IMR-90 (cell line): ENCODE measurements at regions not wholly inside any gene's neighbourhood (a gene's known extent, or its start where the extent isn't known, plus 50 kb on each side); places are given as distances from the start of the nearest gene placed in this dataset.

Experiments
- ATAC-seq: fragments of 200-7000 bp; cut with Tn5 transposase; 2 replicates; pipeline ENCODE4 v1.9.1; 2020; ENCODE audit warnings: low read depth, mild to moderate bottlenecking, moderate library complexity
- BruUV-seq: library from RNA; stranded (reverse); fragments of 400-500 nt; replicated peaks from 2 replicates; lab custom pipeline; 2021; lab: Mats Ljungman, UMichigan
- CTCF ChIA-PET: fragments of 300-600 bp; formaldehyde crosslinking; extraction: SDS; loops from one replicate; lab custom pipeline; 2021; ENCODE audit warnings: antibody characterized with exemption; lab: Yijun Ruan, JAX
- POLR2A ChIA-PET: fragments of 300-600 bp; sonication (Branson Sonifier 250); formaldehyde crosslinking; loops from one replicate; lab custom pipeline; 2022; ENCODE audit warnings: antibody characterized with exemption; ENCODE audit not compliant: unreplicated experiment; lab: Charles Lee
- DNase-seq: peaks from one replicate; pipeline ENCODE4 v3.0.0; 2013
- H2AFZ ChIP-seq: replicated peaks from 2 replicates; pipeline ENCODE3; 2013; ENCODE audit warnings: low read length, mild to moderate bottlenecking; ENCODE audit not compliant: poor library complexity
- H2AK5ac ChIP-seq: 2 replicates; pipeline ENCODE4 v1.6.1; 2013; ENCODE audit warnings: low read depth, low read length, inconsistent platforms
- H2AK9ac ChIP-seq: replicated peaks from 2 replicates; pipeline ENCODE3; 2013; ENCODE audit warnings: mild to moderate bottlenecking, low read depth, low read length, moderate library complexity; ENCODE audit not compliant: poor library complexity
- H2BK120ac ChIP-seq: 2 replicates; pipeline ENCODE4 v1.6.1; 2013; ENCODE audit warnings: low read depth, low read length, inconsistent platforms
- H2BK15ac ChIP-seq: 3 replicates; pipeline ENCODE4 v1.6.1; 2013; ENCODE audit warnings: low read depth, low read length, inconsistent platforms
- H2BK20ac ChIP-seq: 2 replicates; pipeline ENCODE4 v1.6.1; 2013; ENCODE audit warnings: low read depth, mild to moderate bottlenecking, inconsistent platforms, low read length, moderate library complexity
- H2BK5ac ChIP-seq: 2 replicates; pipeline ENCODE4 v1.6.1; 2013; ENCODE audit warnings: mild to moderate bottlenecking, low read depth, low read length, inconsistent platforms; ENCODE audit not compliant: poor library complexity, severe bottlenecking
- H3K14ac ChIP-seq: replicated peaks from 2 replicates; pipeline ENCODE4 v1.6.1; 2013; ENCODE audit warnings: low read depth, low read length, inconsistent platforms
- H3K18ac ChIP-seq: 2 replicates; pipeline ENCODE4 v1.6.1; 2013; ENCODE audit warnings: low read depth, low read length, control low read depth
- H3K23ac ChIP-seq: 2 replicates; pipeline ENCODE4 v1.6.1; 2013; ENCODE audit warnings: low read depth, low read length, inconsistent platforms
- H3K27ac ChIP-seq: 2 replicates; pipeline ENCODE4 v1.5.1; 2013; ENCODE audit warnings: mild to moderate bottlenecking, control low read depth, low read length; ENCODE audit not compliant: insufficient read depth
- H3K27me3 ChIP-seq: 2 replicates; pipeline ENCODE4 v1.6.1; 2013; ENCODE audit warnings: low read length; ENCODE audit not compliant: control insufficient read depth, insufficient read depth
- H3K36me3 ChIP-seq: 2 replicates; pipeline ENCODE4 v1.6.1; 2013; ENCODE audit warnings: low read length, mixed read lengths; ENCODE audit not compliant: control insufficient read depth, insufficient read depth
- H3K4ac ChIP-seq: 2 replicates; pipeline ENCODE4 v1.6.1; 2013; ENCODE audit warnings: low read depth, low read length, inconsistent platforms
- H3K4me1 ChIP-seq: 2 replicates; pipeline ENCODE4 v1.6.1; 2013; ENCODE audit warnings: low read length, mixed read lengths; ENCODE audit not compliant: control insufficient read depth, insufficient read depth
- H3K4me2 ChIP-seq: 2 replicates; pipeline ENCODE4 v1.6.1; 2013; ENCODE audit warnings: low read depth, mild to moderate bottlenecking, control low read depth, low read length, moderate library complexity
- H3K4me3 ChIP-seq: 2 replicates; pipeline ENCODE4 v1.5.1; 2013; ENCODE audit warnings: low read depth, mild to moderate bottlenecking, control low read depth, low read length, moderate library complexity; ENCODE audit not compliant: insufficient read depth
- H3K56ac ChIP-seq: 2 replicates; pipeline ENCODE4 v1.6.1; 2013; ENCODE audit warnings: low read length, inconsistent platforms; ENCODE audit not compliant: insufficient read depth; ENCODE audit errors: extremely low read depth
- H3K79me1 ChIP-seq, 2 experiments: 2 replicates each; pipeline ENCODE4 v1.6.1; 2013; ENCODE audit warnings: low read length in 2 of 2, inconsistent platforms in 1 of 2, low read depth in 1 of 2
- H3K9ac ChIP-seq: 2 replicates; pipeline ENCODE4 v1.6.1; 2013; ENCODE audit warnings: low read depth, low read length, control low read depth
- H3K9me1 ChIP-seq: 2 replicates; pipeline ENCODE4 v1.6.1; 2013; ENCODE audit warnings: low read length, inconsistent platforms; ENCODE audit not compliant: insufficient read depth
- H3K9me3 ChIP-seq: 2 replicates; pipeline ENCODE4 v1.6.1; 2013; ENCODE audit warnings: low read length; ENCODE audit not compliant: control insufficient read depth, insufficient read depth
- H4K20me1 ChIP-seq: 2 replicates; pipeline ENCODE4 v1.6.1; 2013; ENCODE audit warnings: low read length, inconsistent platforms; ENCODE audit not compliant: insufficient read depth
- H4K5ac ChIP-seq: 2 replicates; pipeline ENCODE4 v1.6.1; 2013; ENCODE audit warnings: mild to moderate bottlenecking, low read depth, low read length, control low read depth
- H4K8ac ChIP-seq, 2 experiments: 2 replicates each; pipeline ENCODE4 v1.6.1; 2013; ENCODE audit warnings: low read depth in 2 of 2, low read length in 2 of 2, control low read depth in 1 of 2, inconsistent platforms in 1 of 2
- H4K91ac ChIP-seq: 2 replicates; pipeline ENCODE4 v1.6.1; 2013; ENCODE audit warnings: low read depth, low read length, inconsistent platforms; ENCODE audit not compliant: insufficient read depth
- CHD1 ChIP-seq: IDR thresholded peaks from 2 replicates; pipeline ENCODE4 v1.6.1; 2012; ENCODE audit warnings: low read depth, low read length, improper control_type of control experiment
- MAFK ChIP-seq: IDR thresholded peaks from 2 replicates; pipeline ENCODE4 v1.6.1; 2012; ENCODE audit warnings: low read depth, low read length, improper control_type of control experiment
- MAZ ChIP-seq: IDR thresholded peaks from 2 replicates; pipeline ENCODE4 v1.6.1; 2012; ENCODE audit warnings: low read depth, mild to moderate bottlenecking, low read length, improper control_type of control experiment, moderate library complexity, borderline replicate concordance
- RAD21 ChIP-seq: IDR thresholded peaks from 2 replicates; pipeline ENCODE4 v1.6.1; 2012; ENCODE audit warnings: low read length, improper control_type of control experiment
- RCOR1 ChIP-seq: IDR thresholded peaks from 2 replicates; pipeline ENCODE4 v1.6.1; 2012; ENCODE audit warnings: mild to moderate bottlenecking, low read length, improper control_type of control experiment; ENCODE audit not compliant: insufficient replicate concordance
- RFX5 ChIP-seq: IDR thresholded peaks from 2 replicates; pipeline ENCODE4 v1.8.0; 2012; ENCODE audit warnings: low read depth, mild to moderate bottlenecking, low read length, moderate library complexity
- WGBS, 2 experiments: methylation state at CpG; one replicate each; pipeline versions ENCODE4 v1.1.5 to v1.1.7; 2013; ENCODE audit warnings: missing lambda C conversion rate in 2 of 2; ENCODE audit not compliant: insufficient read length in 1 of 2; ENCODE audit errors: extremely low coverage in 2 of 2; 5-methylcytosine and 5-hydroxymethylcytosine counted together
- dilution Hi-C: fragments of 300-500 bp; cut with HindIII; formaldehyde crosslinking; loops from one replicate; pipeline ENCODE4 v1.14.3; 2018; ENCODE audit warnings: low sequenced_read_pairs; ENCODE audit not compliant: unreplicated experiment
- in situ Hi-C: fragments of 300-500 bp; cut with MboI; formaldehyde crosslinking; loops from 3 replicates; pipeline ENCODE4 v1.14.3; 2019; ENCODE audit warnings: low sequenced_read_pairs, inconsistent platforms, mixed read lengths
- intact Hi-C: fragments of 100-400 bp; cut with micrococcal nuclease; formaldehyde crosslinking; loops from 2 replicates; pipeline ENCODE4 v1.10.0; 2022
- TF ChIP-seq, protein P1 (sequence below): fragments of 150-350 bp; IDR thresholded peaks from 2 replicates; pipeline ENCODE4 v1.6.1; 2017; ENCODE audit warnings: mild to moderate bottlenecking, antibody characterized with exemption, low read length, low read depth
- TF ChIP-seq, protein P2 (sequence below): conservative IDR thresholded peaks from 2 replicates; pipeline ENCODE4 v1.5.1; 2012; ENCODE audit warnings: mild to moderate bottlenecking, low read depth, low read length, improper control_type of control experiment

DNA sequence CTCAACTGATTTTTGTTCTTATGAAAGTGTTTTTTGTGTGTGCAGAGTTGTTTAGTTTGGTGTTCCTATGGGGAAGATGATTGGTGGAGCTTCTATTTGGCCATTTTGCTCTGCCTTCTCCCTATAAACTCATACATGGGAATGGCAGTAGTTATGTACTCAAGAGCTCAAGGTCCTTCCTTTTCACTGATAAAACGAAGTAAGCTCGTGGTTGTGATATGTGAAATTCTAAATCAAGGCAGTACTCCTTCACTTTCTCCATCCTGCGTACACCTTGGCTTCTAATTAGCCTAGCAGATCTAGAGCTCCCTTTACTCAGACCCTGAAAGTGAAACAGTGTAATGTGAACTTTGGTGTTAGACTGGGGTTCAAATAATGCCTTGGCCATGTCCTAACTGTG, 159.3 kb upstream of the TNC start:
- ATAC-seq: no peak

More for the DNA sequence above, 159.3 kb upstream of the TNC start:
- TF ChIP-seq, protein P1, sequence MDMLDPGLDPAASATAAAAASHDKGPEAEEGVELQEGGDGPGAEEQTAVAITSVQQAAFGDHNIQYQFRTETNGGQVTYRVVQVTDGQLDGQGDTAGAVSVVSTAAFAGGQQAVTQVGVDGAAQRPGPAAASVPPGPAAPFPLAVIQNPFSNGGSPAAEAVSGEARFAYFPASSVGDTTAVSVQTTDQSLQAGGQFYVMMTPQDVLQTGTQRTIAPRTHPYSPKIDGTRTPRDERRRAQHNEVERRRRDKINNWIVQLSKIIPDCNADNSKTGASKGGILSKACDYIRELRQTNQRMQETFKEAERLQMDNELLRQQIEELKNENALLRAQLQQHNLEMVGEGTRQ: no peak
- TF ChIP-seq RFX5: no peak
- TF ChIP-seq RCOR1: no peak
- TF ChIP-seq MAZ: no peak
- no peak for TF ChIP-seq RAD21
- TF ChIP-seq, protein P2, sequence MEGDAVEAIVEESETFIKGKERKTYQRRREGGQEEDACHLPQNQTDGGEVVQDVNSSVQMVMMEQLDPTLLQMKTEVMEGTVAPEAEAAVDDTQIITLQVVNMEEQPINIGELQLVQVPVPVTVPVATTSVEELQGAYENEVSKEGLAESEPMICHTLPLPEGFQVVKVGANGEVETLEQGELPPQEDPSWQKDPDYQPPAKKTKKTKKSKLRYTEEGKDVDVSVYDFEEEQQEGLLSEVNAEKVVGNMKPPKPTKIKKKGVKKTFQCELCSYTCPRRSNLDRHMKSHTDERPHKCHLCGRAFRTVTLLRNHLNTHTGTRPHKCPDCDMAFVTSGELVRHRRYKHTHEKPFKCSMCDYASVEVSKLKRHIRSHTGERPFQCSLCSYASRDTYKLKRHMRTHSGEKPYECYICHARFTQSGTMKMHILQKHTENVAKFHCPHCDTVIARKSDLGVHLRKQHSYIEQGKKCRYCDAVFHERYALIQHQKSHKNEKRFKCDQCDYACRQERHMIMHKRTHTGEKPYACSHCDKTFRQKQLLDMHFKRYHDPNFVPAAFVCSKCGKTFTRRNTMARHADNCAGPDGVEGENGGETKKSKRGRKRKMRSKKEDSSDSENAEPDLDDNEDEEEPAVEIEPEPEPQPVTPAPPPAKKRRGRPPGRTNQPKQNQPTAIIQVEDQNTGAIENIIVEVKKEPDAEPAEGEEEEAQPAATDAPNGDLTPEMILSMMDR: no peak
- TF ChIP-seq CHD1: no peak
- TF ChIP-seq MAFK: no peak
- Histone ChIP-seq H2BK20ac (no peak overlapping the region), H4K20me1 (no peaks in the 10 kb centered on the region), H3K9me1 (no peaks in the 10 kb centered on the region), H3K9ac (no peak overlapping the region), H2BK120ac (no peak overlapping the region), H3K4me3 (no peak overlapping the region), H4K8ac (no peak overlapping the region), H2BK5ac (no peak overlapping the region), H4K91ac (no peak overlapping the region), H4K5ac (no peak overlapping the region), H2AK5ac (no peak overlapping the region), H3K14ac (no peak overlapping the region), H3K23ac (no peak overlapping the region), H3K56ac (no peak overlapping the region), H3K4me1 (no peaks in the 10 kb centered on the region), H3K4ac (no peak overlapping the region), H3K9me3 (no peaks in the 10 kb centered on the region), H2AFZ (no peak overlapping the region), H2BK15ac (no peak overlapping the region), H3K79me1 (no peaks in the 10 kb centered on the region), H3K36me3 (no peaks in the 10 kb centered on the region), H2AK9ac (no peak overlapping the region), H3K27ac (no peak overlapping the region), H3K4me2 (no peak overlapping the region), H3K27me3 (no peaks in the 10 kb centered on the region), H3K18ac (no peak overlapping the region)
- BruUV-seq: no TSS peak
- intact Hi-C loops (no loop called here), in situ Hi-C loops (no loop called here), dilution Hi-C loops (no loop called here)
- DNase-seq: no peak
- CTCF ChIA-PET: no interaction called here
- no CpG with 5 or more reads among the region's 3 CpGs for WGBS, 2 experiments
- POLR2A ChIA-PET: no interaction called here
